Stimulated activated CD4-positive, alpha-beta T cell treated with anti-CD3 and anti-CD28 coated beads, Interleukin-2, amount 100 ng/mL, for 4 hours (primary cell): ENCODE measurements at regions not wholly inside any gene's neighbourhood (a gene's known extent, or its start where the extent isn't known, plus 50 kb on each side); places are given as distances from the start of the nearest gene placed in this dataset.

Experiments
- DNase-seq: peaks from one replicate; pipeline ENCODE4 v3.0.0-alpha.2; 2020; ENCODE audit warnings: low read depth

- DNase-seq, result no peak
Observed at GRCh38 chr2:8399731-8400130, 282.1 kb upstream of the ID2 start.

GRCh38 chr2:8400196-8400595 lies 281.7 kb upstream of the ID2 start:
- DNase-seq, result no peak

- DNase-seq, result no peak
Observed at GRCh38 chr2:8402222-8402621, 279.6 kb upstream of the ID2 start.

GRCh38 chr2:8403876-8404275 lies 278.0 kb upstream of the ID2 start:
- no peak for DNase-seq

GRCh38 chr2:8405334-8405733 lies 276.5 kb upstream of the ID2 start:
- no peak for DNase-seq

GRCh38 chr2:8406271-8406670 lies 275.6 kb upstream of the ID2 start:
- DNase-seq, result no peak

GRCh38 chr2:8407332-8407731 lies 274.5 kb upstream of the ID2 start:
- DNase-seq, result no peak

GRCh38 chr2:8408560-8409460 lies 273.0 kb upstream of the ID2 start:
- DNase-seq, result no peak

- DNase-seq, result no peak
Observed at GRCh38 chr2:8409461-8410260, 272.2 kb upstream of the ID2 start.

GRCh38 chr2:8412082-8412481 lies 269.8 kb upstream of the ID2 start:
- DNase-seq, result no peak

GRCh38 chr2:8412586-8412985 lies 269.3 kb upstream of the ID2 start:
- no peak for DNase-seq

- DNase-seq, result no peak
Observed at GRCh38 chr2:8413589-8414135, 268.2 kb upstream of the ID2 start.

- no peak for DNase-seq
Observed at GRCh38 chr2:8414946-8415879, 266.6 kb upstream of the ID2 start.

- DNase-seq, result no peak
Observed at GRCh38 chr2:8416001-8416571, 265.8 kb upstream of the ID2 start.

- DNase-seq, result no peak
Observed at GRCh38 chr2:8416849-8417832, 264.7 kb upstream of the ID2 start.

GRCh38 chr2:8418721-8419120 lies 263.1 kb upstream of the ID2 start:
- no peak for DNase-seq

GRCh38 chr2:8421658-8422449 lies 260.0 kb upstream of the ID2 start:
- no peak for DNase-seq

- no peak for DNase-seq
Observed at GRCh38 chr2:8422450-8422800, 259.4 kb upstream of the ID2 start.
